Esophagus (tissue), 2 donors: ENCODE measurements at regions not wholly inside any gene's neighbourhood (a gene's known extent, or its start where the extent isn't known, plus 50 kb on each side); places are given as distances from the start of the nearest gene placed in this dataset.

Experiments used
- H3K27ac ChIP-seq, 2 donors: one replicate each; pipeline ENCODE4 v1.5.1; 2013; ENCODE audit warnings: low read depth in 2 of 2, mild to moderate bottlenecking in 2 of 2, inconsistent platforms in 1 of 2, low read length in 1 of 2, moderate library complexity in 1 of 2
- H3K27me3 ChIP-seq, 2 donors: one replicate each; pipeline ENCODE4 v1.6.1; 2013; ENCODE audit warnings: low read length in 2 of 2, control low read depth in 1 of 2, mild to moderate bottlenecking in 1 of 2; ENCODE audit not compliant: insufficient read depth in 2 of 2, control insufficient read depth in 1 of 2
- H3K36me3 ChIP-seq, 2 donors: one replicate each; pipeline ENCODE4 v1.6.1; 2013; ENCODE audit warnings: low read length in 1 of 2; ENCODE audit not compliant: control insufficient read depth in 2 of 2, insufficient read depth in 2 of 2
- H3K4me1 ChIP-seq, 2 donors: one replicate each; pipeline ENCODE4 v1.6.1; 2013; ENCODE audit warnings: low read length in 1 of 2; ENCODE audit not compliant: control insufficient read depth in 2 of 2, insufficient read depth in 2 of 2
- H3K4me3 ChIP-seq, 2 donors: one replicate each; pipeline ENCODE4 v1.5.1; 2013; ENCODE audit warnings: low read length in 2 of 2, mild to moderate bottlenecking in 2 of 2, low read depth in 1 of 2, moderate library complexity in 1 of 2
- H3K9me3 ChIP-seq, 2 donors: one replicate each; pipeline ENCODE4 v1.6.1; 2013; ENCODE audit warnings: mild to moderate bottlenecking in 2 of 2, low read depth in 1 of 2, low read length in 1 of 2, moderate library complexity in 1 of 2; ENCODE audit not compliant: control insufficient read depth in 2 of 2, insufficient read depth in 1 of 2
- WGBS, 2 donors: extraction: QIAGEN DNeasy Blood & Tissue Kit; methylation state at CpG; one replicate each; pipeline ENCODE4 v1.1.7; 2013; 5-methylcytosine and 5-hydroxymethylcytosine counted together
- donor health status: healthy with polysubstance abuse.
- donor health status: Bipolar disorder and iron deficiency.

DNA sequence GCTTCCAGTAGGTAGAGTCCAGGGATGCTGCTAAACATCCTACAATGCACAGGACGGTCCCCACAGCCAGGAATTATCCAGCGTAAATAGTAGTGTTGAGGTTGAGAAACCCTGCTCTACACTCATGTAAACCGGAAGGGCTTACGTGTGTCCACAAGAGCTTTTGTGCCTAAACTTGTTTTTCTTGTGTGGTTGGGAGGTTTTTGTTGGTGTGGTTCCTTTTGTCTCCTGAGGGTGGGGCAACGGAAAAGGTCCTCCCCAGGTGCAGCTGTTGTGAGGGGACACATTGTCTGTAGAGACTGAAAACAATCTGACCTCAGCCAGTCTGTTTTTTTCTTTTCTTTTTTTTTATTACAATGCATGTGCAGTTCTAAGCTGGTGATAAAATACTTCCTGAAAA is 72.7 kb upstream of the MGAT5 start:
- no peaks in the 10 kb centered on the region for H3K9me3 ChIP-seq
- peak overlapping the region in 1 of 2 donors; percentile 25 for H3K4me3 ChIP-seq
- no peaks in the 10 kb centered on the region for H3K27me3 ChIP-seq
- H3K4me1 ChIP-seq = peaks cover 0 to 2% of the 10 kb centered on the region in 2 donors
- H3K36me3 ChIP-seq = peaks cover 0 to 4% of the 10 kb centered on the region in 2 donors
- WGBS, 2 donors = 37 to 51% methylated on average over 5 of the region's 5 CpGs
- H3K27ac ChIP-seq = peak overlapping the region; percentile 38 to 68

DNA sequence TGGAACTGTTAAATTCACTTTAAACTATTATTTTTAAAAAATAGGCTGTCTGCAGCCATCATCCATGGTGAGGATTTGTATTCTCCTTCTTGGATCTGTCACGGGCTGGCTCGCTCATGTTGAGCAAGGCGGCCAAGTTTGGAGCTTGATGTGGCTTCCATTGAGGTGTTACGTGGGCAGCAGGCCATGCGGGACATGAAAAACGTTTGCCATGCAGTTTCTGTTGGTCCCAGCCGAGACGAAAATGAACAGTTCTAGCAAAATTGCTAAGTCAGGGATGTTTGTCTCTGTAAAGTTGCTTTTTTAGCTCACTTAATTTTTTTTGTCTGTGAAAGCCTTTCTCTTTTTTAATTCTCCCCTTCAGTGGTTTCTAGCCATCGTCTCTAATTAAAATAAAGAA is 70.2 kb upstream of the MGAT5 start:
- Histone ChIP-seq H3K36me3 (peaks cover 0 to 4% of the 10 kb centered on the region in 2 donors), H3K27ac (no peak overlapping the region), H3K27me3 (no peaks in the 10 kb centered on the region), H3K4me1 (peaks cover 0 to 3% of the 10 kb centered on the region in 2 donors), H3K9me3 (no peaks in the 10 kb centered on the region), H3K4me3 (no peak overlapping the region)
- 91% methylated on average over 9 of the region's 9 CpGs for WGBS, 2 donors

DNA sequence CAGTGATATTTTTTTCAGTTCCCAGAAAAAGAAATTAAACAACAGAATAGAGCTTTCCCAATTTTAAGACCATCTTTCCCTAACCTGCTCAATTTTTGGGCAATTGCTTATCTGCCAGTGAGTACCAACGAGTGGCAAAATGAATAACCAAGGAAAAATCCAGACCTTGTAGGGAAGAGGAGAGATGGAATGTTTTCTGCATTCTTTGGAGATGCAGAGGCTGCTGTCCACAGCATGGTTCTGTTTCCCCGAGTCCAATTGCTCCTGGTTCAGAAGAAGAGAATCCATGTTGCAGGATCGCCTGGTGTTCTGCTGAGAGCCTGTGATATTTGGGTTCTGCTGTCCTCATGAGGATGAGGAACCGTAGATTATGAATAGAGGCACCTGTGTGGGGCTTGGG is 68.2 kb upstream of the MGAT5 start:
- no peaks in the 10 kb centered on the region for H3K27me3 ChIP-seq
- no peaks in the 10 kb centered on the region for H3K9me3 ChIP-seq
- H3K36me3 ChIP-seq = no peaks in the 10 kb centered on the region
- H3K4me1 ChIP-seq = peaks cover 0 to 3% of the 10 kb centered on the region in 2 donors
- no peak overlapping the region for H3K4me3 ChIP-seq
- 92 to 93% methylated on average over 4 of the region's 4 CpGs for WGBS, 2 donors
- no peak overlapping the region for H3K27ac ChIP-seq

DNA sequence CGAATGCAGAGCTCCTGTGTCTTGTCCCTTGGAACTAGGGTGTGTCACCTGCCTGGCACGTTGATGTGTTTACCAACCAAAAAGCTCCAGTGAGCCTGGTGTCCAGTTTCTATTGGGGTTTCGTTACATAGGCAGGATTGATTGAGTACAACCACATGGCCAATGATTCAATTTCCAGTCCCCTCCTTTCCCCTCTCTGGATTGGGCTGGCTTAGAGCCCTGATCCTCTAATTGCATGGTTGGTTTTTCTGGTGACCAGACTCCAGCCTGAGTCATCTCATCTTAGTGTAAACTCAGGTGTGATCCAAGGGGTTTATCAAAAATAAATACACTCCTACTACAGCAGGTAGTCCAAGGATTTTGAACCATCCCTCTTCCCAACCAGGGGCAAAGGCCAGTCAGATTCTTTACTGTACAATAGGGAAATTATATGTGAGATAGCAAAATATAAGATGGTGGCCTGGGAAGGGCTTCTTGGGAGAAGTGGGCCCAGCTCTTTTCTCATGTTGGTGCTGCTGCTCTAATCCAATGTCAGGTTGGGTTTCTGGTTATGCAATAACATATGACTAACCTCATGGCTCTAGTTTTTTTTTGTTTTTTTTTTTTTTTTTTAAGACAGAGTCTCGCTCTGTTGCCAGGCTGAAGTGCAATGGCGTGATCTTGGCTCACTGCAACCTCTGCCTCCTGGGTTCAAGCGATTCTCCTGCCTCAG is 64.7 kb upstream of the MGAT5 start:
- Histone ChIP-seq H3K36me3 (no peaks in the 10 kb centered on the region), H3K27ac (peak overlapping the region; percentile 75 to 84), H3K9me3 (no peaks in the 10 kb centered on the region), H3K4me1 (peaks cover 0 to 7% of the 10 kb centered on the region in 2 donors), H3K4me3 (no peak overlapping the region), H3K27me3 (no peaks in the 10 kb centered on the region)
- WGBS, 2 donors = 57 to 66% methylated on average over 4 to 6 of the region's 6 CpGs

DNA sequence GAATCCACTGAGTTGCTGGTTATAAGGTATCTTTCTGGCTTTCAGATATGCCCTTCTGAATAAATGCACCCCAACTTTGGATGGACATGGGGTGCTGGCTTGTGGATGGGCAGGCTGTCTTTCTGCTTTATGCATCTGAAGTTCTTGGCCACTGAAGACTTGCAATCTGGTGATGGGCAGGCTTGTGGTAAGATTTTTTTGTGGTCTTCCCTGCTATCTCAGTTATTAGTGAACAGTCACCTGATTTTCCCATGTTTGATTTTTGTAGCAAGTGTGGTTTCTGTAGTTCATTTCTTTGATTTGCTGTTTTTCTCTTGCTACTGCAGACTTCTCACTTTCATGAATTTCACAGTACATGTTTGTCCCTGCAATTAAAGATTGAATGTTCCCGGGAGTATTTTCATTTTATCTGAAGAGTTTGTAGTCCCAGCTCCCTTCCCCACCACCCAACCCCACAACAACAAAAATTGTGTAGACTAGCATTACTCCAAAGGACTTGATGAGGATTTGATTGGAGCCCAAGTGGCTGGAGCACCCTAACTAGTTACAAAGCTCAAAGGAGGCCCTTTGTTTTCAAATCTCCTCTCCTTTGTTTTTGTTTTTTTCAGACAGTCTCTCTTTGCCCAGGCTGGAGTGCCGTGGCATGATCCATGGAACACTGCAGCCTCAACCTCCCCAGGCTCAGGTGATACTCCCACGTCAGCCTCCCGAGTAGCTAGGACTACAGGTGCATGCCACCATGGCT is 63.6 kb upstream of the MGAT5 start:
- H3K4me3 ChIP-seq = no peak overlapping the region
- H3K27me3 ChIP-seq = no peaks in the 10 kb centered on the region
- 86 to 92% methylated on average over 4 of the region's 4 CpGs for WGBS, 2 donors
- no peaks in the 10 kb centered on the region for H3K36me3 ChIP-seq
- H3K9me3 ChIP-seq = no peaks in the 10 kb centered on the region
- peaks cover 0 to 7% of the 10 kb centered on the region in 2 donors for H3K4me1 ChIP-seq
- no peak overlapping the region for H3K27ac ChIP-seq

DNA sequence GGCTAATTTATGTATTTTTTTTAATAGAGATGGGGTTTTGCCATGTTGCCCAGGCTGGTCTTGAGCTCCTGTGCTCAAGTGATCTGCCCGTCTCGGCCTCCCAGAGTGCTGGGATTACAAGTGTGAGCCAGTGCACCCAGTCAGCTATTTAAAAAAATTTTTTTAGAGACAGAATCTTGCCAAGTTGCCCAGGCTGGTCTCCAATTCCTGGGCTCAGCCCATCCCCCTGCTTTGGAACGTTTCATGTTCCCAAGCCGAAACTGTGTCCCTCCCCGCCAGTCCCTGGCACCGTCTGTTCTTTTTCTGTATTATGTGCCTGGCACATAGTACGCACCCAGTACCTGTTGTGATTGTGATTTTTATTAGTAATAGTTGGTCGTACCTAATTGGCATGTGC is 63.1 kb upstream of the MGAT5 start:
- 91 to 93% methylated on average over 8 of the region's 8 CpGs for WGBS, 2 donors
- Histone ChIP-seq H3K4me1 (peaks cover 0 to 7% of the 10 kb centered on the region in 2 donors), H3K27ac (no peak overlapping the region)

DNA sequence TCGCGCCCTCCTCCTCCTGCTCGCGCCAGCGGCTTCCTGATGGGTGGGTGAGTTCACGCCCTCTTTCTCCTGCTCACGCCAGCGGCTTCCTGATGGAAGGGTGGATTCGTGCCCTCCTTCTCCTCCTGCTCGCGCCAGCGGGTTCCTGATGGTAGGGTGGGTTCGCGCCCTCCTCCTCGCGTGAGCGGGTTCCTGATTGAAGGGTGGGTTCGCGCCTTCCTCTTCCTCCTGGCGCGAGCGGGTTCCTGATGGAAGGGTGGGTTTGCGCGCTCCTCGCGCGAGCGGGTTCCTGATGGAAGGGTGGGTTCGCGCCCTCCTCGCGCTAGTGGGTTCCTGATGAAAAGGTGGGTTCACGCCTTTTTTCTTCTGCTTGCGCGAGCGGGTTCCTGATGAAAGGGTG is 62.0 kb upstream of the MGAT5 start:
- no peaks in the 10 kb centered on the region for H3K27me3 ChIP-seq
- H3K4me3 ChIP-seq = no peak overlapping the region
- H3K27ac ChIP-seq = no peak overlapping the region
- WGBS, 2 donors = 99% methylated on average over 36 of the region's 36 CpGs
- H3K36me3 ChIP-seq = no peaks in the 10 kb centered on the region
- peaks cover 0 to 7% of the 10 kb centered on the region in 2 donors for H3K4me1 ChIP-seq
- no peaks in the 10 kb centered on the region for H3K9me3 ChIP-seq

More for the DNA sequence above, 63.1 kb upstream of the MGAT5 start:
- Histone ChIP-seq H3K36me3 (no peaks in the 10 kb centered on the region), H3K4me3 (no peak overlapping the region), H3K27me3 (no peaks in the 10 kb centered on the region), H3K9me3 (no peaks in the 10 kb centered on the region)

DNA sequence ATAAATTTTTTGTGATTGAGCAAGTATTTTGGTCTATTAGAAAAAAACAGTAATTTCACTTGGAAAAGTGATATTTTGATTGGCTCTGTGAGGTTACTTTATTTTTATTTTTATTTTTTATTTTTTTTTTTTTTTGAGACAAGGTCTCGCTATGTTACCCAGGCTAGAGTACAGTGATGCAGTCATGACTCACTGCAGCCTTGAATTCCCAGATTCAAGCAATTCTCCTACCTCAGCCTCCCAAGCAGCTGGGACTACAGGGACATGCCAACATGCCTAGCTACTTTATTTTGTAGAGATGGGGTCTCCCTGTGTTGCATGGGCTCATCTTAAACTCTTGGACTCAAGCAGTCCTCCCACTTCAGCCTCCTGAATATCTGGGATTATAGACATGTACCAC is 60.9 kb upstream of the MGAT5 start:
- no peaks in the 10 kb centered on the region for H3K9me3 ChIP-seq
- peaks cover 0 to 7% of the 10 kb centered on the region in 2 donors for H3K4me1 ChIP-seq
- no peak overlapping the region for H3K4me3 ChIP-seq
- no peaks in the 10 kb centered on the region for H3K27me3 ChIP-seq
- no peak overlapping the region for H3K27ac ChIP-seq
- 84% methylated on average over 1 of the region's 1 CpG for WGBS, 2 donors
- H3K36me3 ChIP-seq = no peaks in the 10 kb centered on the region

DNA sequence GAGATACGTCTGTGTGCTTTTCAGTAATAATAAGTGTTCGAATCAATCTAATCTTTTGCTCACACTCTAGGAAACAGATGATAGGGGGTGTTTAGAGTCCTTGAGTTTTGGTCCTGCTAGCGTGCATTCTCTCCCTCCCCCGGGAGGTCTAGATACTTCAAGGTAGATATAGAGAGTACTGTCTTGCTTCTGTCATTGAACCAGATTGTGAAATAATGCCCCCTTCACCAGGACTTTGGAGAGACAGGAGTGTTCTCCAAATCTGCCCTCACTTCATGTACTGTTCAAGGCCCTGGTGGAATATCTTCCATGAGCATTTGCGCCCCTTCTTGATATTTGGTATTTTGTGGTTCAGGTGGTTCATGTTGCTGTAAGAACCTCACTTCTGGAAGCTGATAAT is 59.4 kb upstream of the MGAT5 start:
- WGBS, 2 donors = 83 to 93% methylated on average over 5 of the region's 5 CpGs
- Histone ChIP-seq H3K9me3 (no peaks in the 10 kb centered on the region), H3K27me3 (no peaks in the 10 kb centered on the region), H3K4me1 (peaks cover 3 to 10% of the 10 kb centered on the region in 2 donors), H3K4me3 (no peak overlapping the region), H3K27ac (no peak overlapping the region), H3K36me3 (no peaks in the 10 kb centered on the region)
